ENCODE measurements at regions not wholly inside any gene's neighbourhood (a gene's known extent, or its start where the extent isn't known, plus 50 kb on each side); places are given as distances from the start of the nearest gene placed in this dataset.

DNA sequence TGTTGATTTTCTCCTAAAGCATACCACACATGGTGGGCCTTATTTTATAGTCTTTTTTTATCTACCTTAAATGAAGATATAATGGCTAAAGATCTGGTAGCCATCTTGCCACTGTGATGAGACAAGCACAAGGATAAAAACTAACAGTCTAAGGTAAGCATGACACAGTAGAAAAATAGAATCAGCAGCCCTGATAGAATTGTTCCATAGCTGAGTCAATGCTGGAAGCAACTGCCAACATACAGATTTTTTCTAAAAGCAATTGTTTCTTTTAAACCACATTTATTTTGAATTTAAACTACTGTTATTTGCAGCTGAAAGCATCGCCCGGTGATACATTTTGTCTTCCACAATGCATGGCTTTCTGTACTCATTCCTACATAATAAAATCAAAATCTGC, 1091.5 kb upstream of the CHAC2 start:
- no peak for ATAC-seq
- no peaks in the 10 kb centered on the region for H3K27me3 ChIP-seq (ENCODE audit: insufficient read depth in 3 of 3, low read length in 2 of 3)
- 87 to 91% (median 90%) methylated on average over 2 of the region's 2 CpGs for WGBS, 3 donors
- DNase-seq, result no peak
- H3K4me3 ChIP-seq, result no peak overlapping the region
- no peak overlapping the region for H3K27ac ChIP-seq
- H3K9me3 ChIP-seq, result no peaks in the 10 kb centered on the region
- H3K36me3 ChIP-seq (ENCODE audit: insufficient read depth in 1 of 2, low read depth in 1 of 2), result no peaks in the 10 kb centered on the region
- H3K4me1 ChIP-seq, result no peaks in the 10 kb centered on the region
- intact Hi-C loops (cut with DNase I), result no loop called here
- TF ChIP-seq, protein P1, sequence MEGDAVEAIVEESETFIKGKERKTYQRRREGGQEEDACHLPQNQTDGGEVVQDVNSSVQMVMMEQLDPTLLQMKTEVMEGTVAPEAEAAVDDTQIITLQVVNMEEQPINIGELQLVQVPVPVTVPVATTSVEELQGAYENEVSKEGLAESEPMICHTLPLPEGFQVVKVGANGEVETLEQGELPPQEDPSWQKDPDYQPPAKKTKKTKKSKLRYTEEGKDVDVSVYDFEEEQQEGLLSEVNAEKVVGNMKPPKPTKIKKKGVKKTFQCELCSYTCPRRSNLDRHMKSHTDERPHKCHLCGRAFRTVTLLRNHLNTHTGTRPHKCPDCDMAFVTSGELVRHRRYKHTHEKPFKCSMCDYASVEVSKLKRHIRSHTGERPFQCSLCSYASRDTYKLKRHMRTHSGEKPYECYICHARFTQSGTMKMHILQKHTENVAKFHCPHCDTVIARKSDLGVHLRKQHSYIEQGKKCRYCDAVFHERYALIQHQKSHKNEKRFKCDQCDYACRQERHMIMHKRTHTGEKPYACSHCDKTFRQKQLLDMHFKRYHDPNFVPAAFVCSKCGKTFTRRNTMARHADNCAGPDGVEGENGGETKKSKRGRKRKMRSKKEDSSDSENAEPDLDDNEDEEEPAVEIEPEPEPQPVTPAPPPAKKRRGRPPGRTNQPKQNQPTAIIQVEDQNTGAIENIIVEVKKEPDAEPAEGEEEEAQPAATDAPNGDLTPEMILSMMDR (IDR thresholded peaks at IDR 0.05), result no peak

DNA sequence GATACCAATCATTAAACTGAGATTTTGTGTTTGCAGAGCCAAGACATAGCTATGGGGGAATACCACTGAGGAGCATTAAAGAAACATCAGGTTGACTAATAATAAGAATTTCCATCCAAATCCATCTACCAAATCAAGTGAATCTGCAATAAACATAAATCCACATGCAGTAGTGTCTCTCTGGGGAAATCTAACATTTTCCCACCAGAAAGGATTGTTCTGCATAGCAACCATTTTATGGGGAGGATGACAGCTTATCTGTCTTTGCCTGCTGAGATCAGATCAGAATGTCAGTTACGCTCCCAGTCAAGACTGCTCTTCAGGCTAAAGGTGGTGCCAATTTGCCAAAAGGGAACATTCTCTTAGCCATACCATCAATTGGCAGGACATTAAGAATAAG, 1098.9 kb upstream of the CHAC2 start:
- Histone ChIP-seq H3K27ac (no peak overlapping the region), H3K4me1 (no peaks in the 10 kb centered on the region), H3K36me3 (ENCODE audit: insufficient read depth in 1 of 2, low read depth in 1 of 2) (no peaks in the 10 kb centered on the region), H3K9me3 (no peaks in the 10 kb centered on the region), H3K4me3 (no peak overlapping the region), H3K27me3 (ENCODE audit: insufficient read depth in 3 of 3, low read length in 2 of 3) (no peaks in the 10 kb centered on the region)
- no peak for DNase-seq
- intact Hi-C loops (cut with DNase I), result no loop called here
- WGBS, 3 donors, result 75 to 82% (median 81%) methylated on average over 1 of the region's 1 CpG
- TF ChIP-seq, protein P1 (IDR thresholded peaks at IDR 0.05), result no peak
- no peak for ATAC-seq

DNA sequence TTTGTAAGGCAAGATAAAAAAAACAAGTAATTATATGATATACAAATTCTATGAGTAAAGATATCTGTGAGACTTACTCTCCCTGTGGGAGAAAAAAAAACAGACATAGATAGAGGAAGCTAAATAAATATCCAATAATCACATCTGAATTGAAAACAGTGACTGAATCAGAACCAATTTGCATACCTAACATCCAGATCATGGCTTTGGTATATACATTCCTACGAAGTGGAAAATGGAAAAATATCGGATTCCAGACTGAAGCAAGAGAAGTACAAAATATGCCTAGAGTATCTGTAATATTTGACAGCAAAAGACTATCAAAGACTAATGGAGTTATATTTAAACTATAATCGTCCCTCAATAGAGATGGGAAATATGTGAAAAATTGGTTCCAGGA, 1108.1 kb upstream of the CHAC2 start:
- H3K27ac ChIP-seq, result no peak overlapping the region
- H3K36me3 ChIP-seq (ENCODE audit: insufficient read depth in 1 of 2, low read depth in 1 of 2), result no peaks in the 10 kb centered on the region
- H3K4me3 ChIP-seq, result no peak overlapping the region
- no peaks in the 10 kb centered on the region for H3K4me1 ChIP-seq
- H3K27me3 ChIP-seq (ENCODE audit: insufficient read depth in 3 of 3, low read length in 2 of 3), result no peaks in the 10 kb centered on the region
- 81 to 88% (median 87%) methylated on average over 3 of the region's 3 CpGs for WGBS, 3 donors
- DNase-seq (no peak), ATAC-seq (no peak)
- TF ChIP-seq, protein P1 (IDR thresholded peaks at IDR 0.05), result no peak
- intact Hi-C loops (cut with DNase I), result no loop called here
- no peaks in the 10 kb centered on the region for H3K9me3 ChIP-seq

DNA sequence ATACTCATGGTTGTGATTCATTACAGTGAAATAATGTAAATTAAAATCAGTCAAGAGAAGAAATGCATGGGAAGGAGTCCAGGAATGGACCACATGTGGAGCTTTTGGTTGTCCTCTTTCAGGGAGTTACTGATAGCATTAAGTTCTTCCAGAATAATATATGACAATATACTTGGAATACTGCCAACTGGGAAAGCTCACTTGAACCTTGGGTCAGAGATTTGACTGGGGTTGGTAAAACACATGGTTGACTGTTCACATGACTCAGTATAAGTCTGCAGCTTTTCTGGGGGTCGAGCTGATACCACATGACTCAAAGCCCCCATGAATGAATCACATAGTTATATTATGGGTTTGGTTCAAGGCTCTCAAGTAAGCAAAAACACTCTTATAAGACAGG, 1109.0 kb upstream of the CHAC2 start:
- Histone ChIP-seq H3K27me3 (ENCODE audit: insufficient read depth in 3 of 3, low read length in 2 of 3) (no peaks in the 10 kb centered on the region), H3K4me1 (no peaks in the 10 kb centered on the region), H3K4me3 (no peak overlapping the region), H3K36me3 (ENCODE audit: insufficient read depth in 1 of 2, low read depth in 1 of 2) (no peaks in the 10 kb centered on the region), H3K9me3 (no peaks in the 10 kb centered on the region), H3K27ac (no peak overlapping the region)
- TF ChIP-seq, protein P1 (IDR thresholded peaks at IDR 0.05), result no peak
- ATAC-seq (no peak), DNase-seq (no peak)
- WGBS, 3 donors, result 25 to 36% (median 32%) methylated on average over 1 of the region's 1 CpG
- intact Hi-C loops (cut with DNase I), result no loop called here

DNA sequence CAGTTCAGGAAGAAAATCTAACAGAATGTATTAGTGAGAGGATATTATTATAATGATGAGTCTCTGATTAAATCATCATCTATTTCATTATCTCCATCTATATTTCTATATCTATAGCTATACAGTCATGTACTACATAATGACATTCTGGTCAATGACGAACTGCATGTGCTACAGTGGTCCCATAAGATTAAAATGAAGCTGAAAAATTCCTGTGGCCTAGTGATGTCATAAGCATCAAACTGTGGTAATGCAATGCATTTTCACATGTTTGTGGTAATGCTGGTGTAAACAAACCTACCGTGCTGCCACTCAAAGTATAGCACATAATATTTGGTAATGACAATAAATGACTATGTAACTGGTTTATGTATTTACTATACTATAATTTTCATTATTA, 1127.9 kb upstream of the CHAC2 start:
- WGBS, 3 donors, result 82 to 91% (median 87%) methylated on average over 2 of the region's 2 CpGs
- DNase-seq (no peak), ATAC-seq (no peak)
- H3K9me3 ChIP-seq, result peaks cover 4% of the 10 kb centered on the region
- no peaks in the 10 kb centered on the region for H3K4me1 ChIP-seq
- no peak overlapping the region for H3K4me3 ChIP-seq
- H3K27me3 ChIP-seq (ENCODE audit: insufficient read depth in 3 of 3, low read length in 2 of 3), result no peaks in the 10 kb centered on the region
- no peaks in the 10 kb centered on the region for H3K36me3 ChIP-seq (ENCODE audit: insufficient read depth in 1 of 2, low read depth in 1 of 2)
- intact Hi-C loops (cut with DNase I), result no loop called here
- TF ChIP-seq, protein P1 (IDR thresholded peaks at IDR 0.05), result no peak
- H3K27ac ChIP-seq, result no peak overlapping the region

All from psoas muscle (tissue), 7 donors.